ENCODE measurements at regions not wholly inside any gene's neighbourhood (a gene's known extent, or its start where the extent isn't known, plus 50 kb on each side); places are given as distances from the start of the nearest gene placed in this dataset.
"Not testable (repeated sequence)": the region's sequence is repeated elsewhere in the genome, so short reads cannot be mapped to it uniquely, and the experiment has no call there.

GRCh38 chr3:44171891-44172290, 69.8 kb upstream of the TOPAZ1 start:
- Histone ChIP-seq H3K9ac (ENCODE audit: extremely low read depth, insufficient read length, low read length) (no peak overlapping the region), H3K27me3 (ENCODE audit: insufficient read depth, low read length) (no peaks in the 10 kb centered on the region), H3K18ac (ENCODE audit: insufficient read length, low read depth, low read length) (no peak overlapping the region), H2BK12ac (ENCODE audit: insufficient read length, low read depth, low read length) (no peak overlapping the region), H2BK20ac (ENCODE audit: low read depth, low read length, poor library complexity, severe bottlenecking) (no peak overlapping the region), H4K5ac (ENCODE audit: insufficient read length, low read depth, low read length) (no peak overlapping the region), H4K91ac (ENCODE audit: insufficient read length, low read depth, low read length) (no peak overlapping the region), H2BK5ac (ENCODE audit: insufficient read length, low read length) (no peak overlapping the region), H3K4me2 (ENCODE audit: insufficient read depth, insufficient read length, low read length) (no peak overlapping the region), H3K27ac (ENCODE audit: insufficient read length, low read depth, low read length) (no peak overlapping the region), H3K56ac (ENCODE audit: insufficient read length, low read depth, low read length) (no peak overlapping the region), H2AFZ (ENCODE audit: low read length) (no peak overlapping the region), H2BK15ac (ENCODE audit: low read depth, low read length) (no peak overlapping the region), H3K79me2 (ENCODE audit: insufficient read depth, low read length) (no peaks in the 10 kb centered on the region), H3K79me1 (ENCODE audit: insufficient read depth, low read depth, low read length, poor library complexity, severe bottlenecking) (no peaks in the 10 kb centered on the region), H3K14ac (ENCODE audit: insufficient read depth, low read length) (no peak overlapping the region), H3K4me1 (ENCODE audit: insufficient read depth, low read length) (no peaks in the 10 kb centered on the region), H3K4ac (ENCODE audit: low read depth, low read length) (no peak overlapping the region), H3K9me3 (ENCODE audit: control insufficient read depth, low read depth, low read length) (no peaks in the 10 kb centered on the region), H2AK5ac (ENCODE audit: insufficient read length, low read length) (no peak overlapping the region), H4K8ac (replicated peaks; ENCODE audit: insufficient read length, low read depth, low read length) (no peak overlapping the region), H3K23me2 (ENCODE audit: insufficient read length, low read depth, low read length, poor library complexity, severe bottlenecking) (no peaks in the 10 kb centered on the region), H4K20me1 (ENCODE audit: control insufficient read depth, insufficient read depth, insufficient read length) (no peaks in the 10 kb centered on the region), H3T11ph (ENCODE audit: low read length) (no peak overlapping the region), H3K23ac (ENCODE audit: insufficient read length, low read depth, low read length) (no peak overlapping the region), H2BK120ac (ENCODE audit: low read depth, low read length, poor library complexity, severe bottlenecking) (no peak overlapping the region)
- Mint-ChIP-seq H3K9me3 (peaks cover 3 to 4% of the 10 kb centered on the region in 2 experiments; a peak in 2 of 5 replicates), H3K36me3 (ENCODE audit: insufficient read depth in 1 of 3, low read depth in 3 of 3) (peaks cover 0 to 3% (median 0%) of the 10 kb centered on the region in 3 experiments; a peak in 1 of 7 replicates), H3K4me1 (peaks cover 0 to 6% of the 10 kb centered on the region in 2 experiments; a peak in 2 of 4 replicates), H3K27ac (no peak overlapping the region), H3K27me3 (ENCODE audit: low read depth) (peaks cover 12% of the 10 kb centered on the region), H3K4me3 (no peak overlapping the region)
- DNase-seq, result no peak
- TF ChIP-seq CTCF (conservative IDR thresholded peaks at IDR 0.05), result no peak
- WGBS (ENCODE audit: extremely low coverage, insufficient read length, low lambda C conversion rate), result no CpG with 5 or more reads among the region's 4 CpGs

GRCh38 chr3:44172701-44173100, 69.0 kb upstream of the TOPAZ1 start:
- H2BK15ac ChIP-seq (ENCODE audit: low read depth, low read length); H2BK20ac ChIP-seq (ENCODE audit: low read depth, low read length, poor library complexity, severe bottlenecking); H3K9ac ChIP-seq (ENCODE audit: extremely low read depth, insufficient read length, low read length); H3K4me1 ChIP-seq (ENCODE audit: insufficient read depth, low read length); H2AFZ ChIP-seq (ENCODE audit: low read length); H3K79me2 ChIP-seq (ENCODE audit: insufficient read depth, low read length); H3K27me3 ChIP-seq (ENCODE audit: insufficient read depth, low read length); H3K56ac ChIP-seq (ENCODE audit: insufficient read length, low read depth, low read length); H4K91ac ChIP-seq (ENCODE audit: insufficient read length, low read depth, low read length); H3K27ac Mint-ChIP-seq; H3K18ac ChIP-seq (ENCODE audit: insufficient read length, low read depth, low read length); H3K9me3 ChIP-seq (ENCODE audit: control insufficient read depth, low read depth, low read length); H3K4me1 Mint-ChIP-seq; H3K9me3 Mint-ChIP-seq; H3K23ac ChIP-seq (ENCODE audit: insufficient read length, low read depth, low read length); H4K20me1 ChIP-seq (ENCODE audit: control insufficient read depth, insufficient read depth, insufficient read length); H2BK5ac ChIP-seq (ENCODE audit: insufficient read length, low read length); H4K8ac ChIP-seq (replicated peaks; ENCODE audit: insufficient read length, low read depth, low read length); H3K14ac ChIP-seq (ENCODE audit: insufficient read depth, low read length); H3K36me3 Mint-ChIP-seq (ENCODE audit: insufficient read depth in 1 of 3, low read depth in 3 of 3); H3K23me2 ChIP-seq (ENCODE audit: insufficient read length, low read depth, low read length, poor library complexity, severe bottlenecking); H2BK120ac ChIP-seq (ENCODE audit: low read depth, low read length, poor library complexity, severe bottlenecking); H3K27ac ChIP-seq (ENCODE audit: insufficient read length, low read depth, low read length); H3T11ph ChIP-seq (ENCODE audit: low read length); H3K4me3 Mint-ChIP-seq; H2AK5ac ChIP-seq (ENCODE audit: insufficient read length, low read length); DNase-seq; H3K79me1 ChIP-seq (ENCODE audit: insufficient read depth, low read depth, low read length, poor library complexity, severe bottlenecking); H3K4ac ChIP-seq (ENCODE audit: low read depth, low read length); H4K5ac ChIP-seq (ENCODE audit: insufficient read length, low read depth, low read length); H2BK12ac ChIP-seq (ENCODE audit: insufficient read length, low read depth, low read length); H3K4me2 ChIP-seq (ENCODE audit: insufficient read depth, insufficient read length, low read length): not testable (repeated sequence)
- peaks cover 12% of the 10 kb centered on the region for H3K27me3 Mint-ChIP-seq (ENCODE audit: low read depth)
- no CpG with 5 or more reads among the region's 8 CpGs for WGBS (ENCODE audit: extremely low coverage, insufficient read length, low lambda C conversion rate)

Data from H9 (cell line).